Tibial nerve (tissue), 4 donors: ENCODE measurements at regions not wholly inside any gene's neighbourhood (a gene's known extent, or its start where the extent isn't known, plus 50 kb on each side); places are given as distances from the start of the nearest gene placed in this dataset.
"Not testable (repeated sequence)": the region's sequence is repeated elsewhere in the genome, so short reads cannot be mapped to it uniquely, and the experiment has no call there.

Experiments
- DNase-seq, 2 donors: peaks; one replicate each; pipeline ENCODE4 v3.0.0-alpha.2; 2019; ENCODE audit warnings: low spot score in 2 of 2
- H3K27ac ChIP-seq, 4 donors: fragments of 200-600 bp; sonication (generic) in 3 of 4; one replicate each; pipeline ENCODE4 v1.5.1; 2017 to 2019; ENCODE audit warnings: mild to moderate bottlenecking in 1 of 4
- H3K27me3 ChIP-seq, 2 donors: fragments of 200-600 bp; sonication (generic) in 1 of 2; one replicate each; pipeline versions ENCODE4 v1.5.1 to v1.6.0; 2017 to 2019
- H3K36me3 ChIP-seq, 3 donors: fragments of 200-600 bp; sonication (generic); one replicate each; pipeline ENCODE4 v1.5.1; 2018 to 2019
- H3K4me1 ChIP-seq, 4 donors: fragments of 200-600 bp; sonication (generic) in 3 of 4; one replicate each; pipeline ENCODE4 v1.5.1; 2017 to 2019
- H3K4me3 ChIP-seq, 4 donors: fragments of 200-600 bp; sonication (generic) in 3 of 4; one replicate each; pipeline ENCODE4 v1.5.1; 2017 to 2019; ENCODE audit warnings: mild to moderate bottlenecking in 1 of 4, moderate library complexity in 1 of 4
- H3K9me3 ChIP-seq, 4 donors: fragments of 200-600 bp; sonication (generic) in 3 of 4; one replicate each; pipeline ENCODE4 v1.5.1; 2017 to 2019
- EP300 ChIP-seq, 2 donors: sonication (generic); formaldehyde crosslinking; IDR thresholded peaks; one replicate each; pipeline ENCODE4 v1.6.1; 2017; ENCODE audit warnings: antibody characterized with exemption in 2 of 2, mild to moderate bottlenecking in 1 of 2
- POLR2A ChIP-seq, 2 donors: fragments of 450-650 bp; IDR thresholded peaks; one replicate each; pipeline ENCODE4 v1.6.1; 2017; ENCODE audit warnings: antibody characterized with exemption in 2 of 2, mild to moderate bottlenecking in 2 of 2, moderate library complexity in 2 of 2
- WGBS, 2 donors: methylation state at CpG; one replicate each; pipeline ENCODE4 v1.1.5; 2018; 5-methylcytosine and 5-hydroxymethylcytosine counted together
- TF ChIP-seq, protein P1 (sequence below), 5 experiments: fragments of 200-600 bp in 3 of 5; fragments of 450-650 bp in 2 of 5; sonication (generic) in 3 of 5; IDR thresholded peaks; one replicate each; pipeline ENCODE4 v1.5.1; 2016 to 2019; ENCODE audit warnings: antibody characterized with exemption in 5 of 5, mild to moderate bottlenecking in 3 of 5, moderate library complexity in 2 of 5

DNA sequence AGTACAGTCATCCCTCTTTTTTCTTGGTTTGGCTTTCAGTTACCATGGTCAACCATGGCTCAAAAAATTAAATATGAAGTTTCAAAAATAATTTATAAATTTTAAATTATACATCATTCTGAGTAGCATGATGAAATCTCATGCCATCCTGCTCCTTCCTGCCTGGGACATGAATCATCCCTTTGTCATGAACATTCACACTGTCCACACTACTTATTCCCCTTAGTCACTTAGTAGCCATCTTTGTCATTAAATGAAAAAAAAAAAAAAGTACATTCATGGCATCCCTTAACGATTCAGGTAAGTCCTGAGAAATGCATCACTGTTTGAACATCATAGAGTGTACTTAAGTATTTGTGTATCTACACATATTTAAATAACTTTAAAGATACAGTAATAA lies 1046.3 kb downstream of the ROBO2 start:
- H3K9me3 ChIP-seq, result no peaks in the 10 kb centered on the region
- 87 to 96% methylated on average over 1 of the region's 1 CpG for WGBS, 2 donors
- no peak for TF ChIP-seq EP300 (IDR thresholded peaks at IDR 0.05)
- TF ChIP-seq POLR2A (IDR thresholded peaks at IDR 0.05), result no peak
- TF ChIP-seq, protein P1, sequence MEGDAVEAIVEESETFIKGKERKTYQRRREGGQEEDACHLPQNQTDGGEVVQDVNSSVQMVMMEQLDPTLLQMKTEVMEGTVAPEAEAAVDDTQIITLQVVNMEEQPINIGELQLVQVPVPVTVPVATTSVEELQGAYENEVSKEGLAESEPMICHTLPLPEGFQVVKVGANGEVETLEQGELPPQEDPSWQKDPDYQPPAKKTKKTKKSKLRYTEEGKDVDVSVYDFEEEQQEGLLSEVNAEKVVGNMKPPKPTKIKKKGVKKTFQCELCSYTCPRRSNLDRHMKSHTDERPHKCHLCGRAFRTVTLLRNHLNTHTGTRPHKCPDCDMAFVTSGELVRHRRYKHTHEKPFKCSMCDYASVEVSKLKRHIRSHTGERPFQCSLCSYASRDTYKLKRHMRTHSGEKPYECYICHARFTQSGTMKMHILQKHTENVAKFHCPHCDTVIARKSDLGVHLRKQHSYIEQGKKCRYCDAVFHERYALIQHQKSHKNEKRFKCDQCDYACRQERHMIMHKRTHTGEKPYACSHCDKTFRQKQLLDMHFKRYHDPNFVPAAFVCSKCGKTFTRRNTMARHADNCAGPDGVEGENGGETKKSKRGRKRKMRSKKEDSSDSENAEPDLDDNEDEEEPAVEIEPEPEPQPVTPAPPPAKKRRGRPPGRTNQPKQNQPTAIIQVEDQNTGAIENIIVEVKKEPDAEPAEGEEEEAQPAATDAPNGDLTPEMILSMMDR (IDR thresholded peaks at IDR 0.05), result no peak
- H3K4me1 ChIP-seq, result no peaks in the 10 kb centered on the region
- no peaks in the 10 kb centered on the region for H3K27me3 ChIP-seq
- no peak overlapping the region for H3K4me3 ChIP-seq
- DNase-seq, result no peak
- no peaks in the 10 kb centered on the region for H3K36me3 ChIP-seq
- H3K27ac ChIP-seq, result no peak overlapping the region

DNA sequence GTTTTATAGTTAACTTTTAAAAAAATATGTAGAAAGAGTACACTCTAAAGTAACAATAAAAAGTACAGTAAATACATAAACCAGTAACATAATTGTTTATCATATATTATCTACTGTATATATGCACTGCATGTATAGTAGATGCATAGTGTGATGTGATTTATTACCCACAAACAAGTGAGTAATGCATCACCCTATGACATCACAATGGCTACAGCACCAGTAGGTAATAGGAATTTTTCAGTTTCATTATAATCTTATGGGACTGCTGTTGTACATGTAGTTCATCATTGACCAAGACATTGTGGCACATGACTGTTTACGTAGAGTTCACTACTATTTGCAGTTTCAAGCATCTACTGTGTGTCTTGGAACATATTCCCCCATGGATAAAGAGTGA lies 1047.2 kb downstream of the ROBO2 start:
- no peak for DNase-seq
- Histone ChIP-seq H3K9me3 (no peaks in the 10 kb centered on the region), H3K4me3 (no peak overlapping the region), H3K36me3 (no peaks in the 10 kb centered on the region), H3K27ac (no peak overlapping the region), H3K27me3 (no peaks in the 10 kb centered on the region), H3K4me1 (no peaks in the 10 kb centered on the region)
- no peak for TF ChIP-seq EP300 (IDR thresholded peaks at IDR 0.05)
- TF ChIP-seq, protein P1 (IDR thresholded peaks at IDR 0.05), result no peak
- TF ChIP-seq POLR2A (IDR thresholded peaks at IDR 0.05), result no peak
- WGBS, 2 donors, result 88 to 92% methylated on average over 1 of the region's 1 CpG

DNA sequence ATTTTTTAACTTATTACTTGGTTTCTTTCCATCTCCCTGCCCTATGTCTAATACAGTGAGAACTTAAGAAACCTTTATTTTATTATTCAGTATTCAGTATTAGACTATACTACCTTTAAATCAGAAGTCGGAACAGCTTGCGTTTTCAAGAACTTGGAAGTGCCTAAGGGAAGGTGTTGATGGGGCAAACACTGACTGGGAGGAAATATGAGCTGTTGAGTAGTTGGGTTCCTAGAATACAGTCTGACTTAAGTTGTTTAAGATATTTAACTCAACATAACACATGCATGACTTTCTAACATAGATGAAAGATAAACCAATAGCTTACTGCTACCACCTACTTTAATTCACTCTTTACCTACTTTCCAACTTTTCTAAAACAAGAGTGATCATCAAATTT lies 1048.1 kb downstream of the ROBO2 start:
- WGBS, 2 donors, result 97% methylated on average over 2 of the region's 2 CpGs
- no peak overlapping the region for H3K27ac ChIP-seq
- H3K27me3 ChIP-seq, result no peaks in the 10 kb centered on the region
- TF ChIP-seq EP300 (IDR thresholded peaks at IDR 0.05), result no peak
- H3K4me1 ChIP-seq, result no peaks in the 10 kb centered on the region
- no peak for DNase-seq
- no peaks in the 10 kb centered on the region for H3K36me3 ChIP-seq
- H3K9me3 ChIP-seq, result no peaks in the 10 kb centered on the region
- H3K4me3 ChIP-seq, result no peak overlapping the region

DNA sequence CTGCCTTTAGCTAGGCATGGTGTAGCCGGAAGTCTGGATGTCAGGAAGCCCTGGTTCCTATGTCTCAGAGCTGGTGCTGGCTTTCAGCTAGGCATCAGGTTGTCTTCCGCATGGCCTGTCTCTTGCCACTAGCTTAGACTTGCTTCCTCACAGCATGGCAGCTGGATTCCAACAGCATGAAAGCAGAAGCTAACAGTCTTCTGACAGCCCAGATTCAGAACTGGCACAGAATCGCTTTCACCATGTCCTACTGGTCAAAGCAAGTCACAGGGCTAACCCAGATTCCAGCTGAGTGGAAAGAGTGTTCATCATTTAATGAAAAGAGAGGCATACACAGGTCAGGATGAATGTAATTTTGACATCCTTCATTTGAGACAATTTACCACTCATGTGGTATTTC lies 1050.5 kb downstream of the ROBO2 start:
- H3K9me3 ChIP-seq, result no peaks in the 10 kb centered on the region
- no peaks in the 10 kb centered on the region for H3K4me1 ChIP-seq
- DNase-seq, result no peak
- no peak overlapping the region for H3K27ac ChIP-seq
- no peaks in the 10 kb centered on the region for H3K27me3 ChIP-seq
- 92 to 94% methylated on average over 3 of the region's 3 CpGs for WGBS, 2 donors
- no peak overlapping the region for H3K4me3 ChIP-seq
- no peaks in the 10 kb centered on the region for H3K36me3 ChIP-seq
- TF ChIP-seq EP300 (IDR thresholded peaks at IDR 0.05) (no peak), POLR2A (IDR thresholded peaks at IDR 0.05) (no peak)
- TF ChIP-seq, protein P1 (IDR thresholded peaks at IDR 0.05), result no peak

DNA sequence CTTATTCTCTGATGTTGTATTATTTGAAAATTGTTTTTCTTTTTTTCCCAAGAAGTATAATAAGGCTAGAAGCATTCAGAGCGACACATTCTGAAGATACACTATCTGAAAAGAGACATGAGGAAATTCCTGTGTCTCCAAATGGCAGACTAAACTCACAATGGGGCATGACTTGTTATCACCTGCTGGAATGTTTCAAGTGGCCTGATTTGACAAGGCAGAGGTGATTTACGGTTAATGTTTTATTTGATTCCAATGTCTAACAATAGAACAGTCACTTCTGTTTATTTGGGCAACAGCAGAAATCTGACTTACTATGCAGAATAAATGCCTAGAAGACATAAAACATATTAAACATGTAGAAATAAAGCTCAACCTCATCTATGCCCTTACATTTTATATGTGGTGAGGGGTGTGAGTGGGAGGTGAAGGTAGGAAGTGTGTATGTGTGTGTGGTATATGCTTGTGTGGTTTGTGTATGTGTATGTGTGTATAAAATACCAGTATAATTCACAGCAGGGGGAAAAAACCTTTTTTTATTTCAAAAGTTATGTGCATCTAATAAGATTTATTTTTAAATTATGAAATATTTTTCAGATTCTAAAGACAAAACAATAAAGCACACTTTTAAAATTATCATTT lies 1051.7 kb downstream of the ROBO2 start:
- WGBS, 2 donors, result 92 to 96% methylated on average over 2 of the region's 2 CpGs
- H3K27me3 ChIP-seq, result no peaks in the 10 kb centered on the region
- DNase-seq, result no peak
- H3K36me3 ChIP-seq, result no peaks in the 10 kb centered on the region
- no peaks in the 10 kb centered on the region for H3K4me1 ChIP-seq
- TF ChIP-seq EP300 (IDR thresholded peaks at IDR 0.05) (no peak), POLR2A (IDR thresholded peaks at IDR 0.05) (no peak)
- TF ChIP-seq, protein P1 (IDR thresholded peaks at IDR 0.05), result no peak
- H3K4me3 ChIP-seq, result no peak overlapping the region
- H3K27ac ChIP-seq, result no peak overlapping the region
- H3K9me3 ChIP-seq, result no peaks in the 10 kb centered on the region

DNA sequence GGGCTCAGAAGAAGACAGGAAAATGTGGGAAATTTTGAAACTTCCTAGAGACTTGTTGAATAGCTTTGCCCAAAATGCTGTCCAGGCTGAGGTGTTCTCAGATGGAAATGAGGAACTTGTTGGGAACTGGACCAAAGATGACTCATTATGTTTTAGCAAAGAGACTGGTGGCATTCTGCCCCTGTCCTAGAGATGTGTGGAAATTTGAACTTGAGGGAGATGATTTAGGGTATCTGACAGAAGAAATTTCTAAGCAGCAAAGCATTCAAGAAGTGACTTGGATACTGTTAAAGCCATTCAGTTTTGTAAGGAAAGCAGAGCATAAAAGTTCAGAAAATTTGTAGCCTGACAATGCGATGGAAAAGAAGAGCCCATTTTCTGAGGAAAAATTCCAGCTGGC lies 1052.7 kb downstream of the ROBO2 start:
- not testable (repeated sequence) for H3K4me3 ChIP-seq, DNase-seq, H3K9me3 ChIP-seq, H3K36me3 ChIP-seq, H3K27ac ChIP-seq, H3K27me3 ChIP-seq, H3K4me1 ChIP-seq
- 75 to 77% methylated on average over 1 of the region's 1 CpG for WGBS, 2 donors
